Tibial nerve (tissue), 4 donors: ENCODE measurements at regions not wholly inside any gene's neighbourhood (a gene's known extent, or its start where the extent isn't known, plus 50 kb on each side); places are given as distances from the start of the nearest gene placed in this dataset.

Source experiments
- DNase-seq, 2 donors: peaks; one replicate each; pipeline ENCODE4 v3.0.0-alpha.2; 2019; ENCODE audit warnings: low spot score in 2 of 2
- H3K27ac ChIP-seq, 4 donors: fragments of 200-600 bp; sonication (generic) in 3 of 4; one replicate each; pipeline ENCODE4 v1.5.1; 2017 to 2019; ENCODE audit warnings: mild to moderate bottlenecking in 1 of 4
- H3K27me3 ChIP-seq, 2 donors: fragments of 200-600 bp; sonication (generic) in 1 of 2; one replicate each; pipeline versions ENCODE4 v1.5.1 to v1.6.0; 2017 to 2019
- H3K36me3 ChIP-seq, 3 donors: fragments of 200-600 bp; sonication (generic); one replicate each; pipeline ENCODE4 v1.5.1; 2018 to 2019
- H3K4me1 ChIP-seq, 4 donors: fragments of 200-600 bp; sonication (generic) in 3 of 4; one replicate each; pipeline ENCODE4 v1.5.1; 2017 to 2019
- H3K4me3 ChIP-seq, 4 donors: fragments of 200-600 bp; sonication (generic) in 3 of 4; one replicate each; pipeline ENCODE4 v1.5.1; 2017 to 2019; ENCODE audit warnings: mild to moderate bottlenecking in 1 of 4, moderate library complexity in 1 of 4
- H3K9me3 ChIP-seq, 4 donors: fragments of 200-600 bp; sonication (generic) in 3 of 4; one replicate each; pipeline ENCODE4 v1.5.1; 2017 to 2019
- EP300 ChIP-seq, 2 donors: sonication (generic); formaldehyde crosslinking; IDR thresholded peaks; one replicate each; pipeline ENCODE4 v1.6.1; 2017; ENCODE audit warnings: antibody characterized with exemption in 2 of 2, mild to moderate bottlenecking in 1 of 2
- POLR2A ChIP-seq, 2 donors: fragments of 450-650 bp; IDR thresholded peaks; one replicate each; pipeline ENCODE4 v1.6.1; 2017; ENCODE audit warnings: antibody characterized with exemption in 2 of 2, mild to moderate bottlenecking in 2 of 2, moderate library complexity in 2 of 2
- WGBS, 2 donors: methylation state at CpG; one replicate each; pipeline ENCODE4 v1.1.5; 2018; 5-methylcytosine and 5-hydroxymethylcytosine counted together
- TF ChIP-seq, protein P1 (sequence below), 5 experiments: fragments of 200-600 bp in 3 of 5; fragments of 450-650 bp in 2 of 5; sonication (generic) in 3 of 5; IDR thresholded peaks; one replicate each; pipeline ENCODE4 v1.5.1; 2016 to 2019; ENCODE audit warnings: antibody characterized with exemption in 5 of 5, mild to moderate bottlenecking in 3 of 5, moderate library complexity in 2 of 5

DNA sequence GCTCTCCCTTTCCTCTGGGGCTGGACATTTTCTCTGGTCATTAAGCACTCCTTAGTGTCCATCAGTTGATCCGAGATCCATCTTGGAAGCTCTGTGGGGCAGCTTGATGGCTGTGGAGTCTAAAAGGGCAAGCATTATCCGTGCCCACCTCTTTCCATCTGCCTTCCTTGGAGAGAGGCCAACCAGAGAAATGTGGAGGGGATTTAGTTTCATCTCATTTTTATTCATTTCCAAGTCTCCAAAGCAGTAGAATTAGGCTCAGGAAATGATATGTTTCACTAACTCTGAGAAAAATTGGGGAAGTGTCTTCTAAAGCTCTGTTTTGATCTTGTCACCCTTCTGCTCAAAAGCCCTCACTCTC lies 95.9 kb upstream of the KLHL25 start:
- Histone ChIP-seq H3K36me3 (no peaks in the 10 kb centered on the region), H3K4me3 (no peak overlapping the region), H3K27ac (no peak overlapping the region), H3K27me3 (no peaks in the 10 kb centered on the region), H3K4me1 (no peaks in the 10 kb centered on the region), H3K9me3 (no peaks in the 10 kb centered on the region)
- WGBS, 2 donors: 65 to 75% methylated on average over 2 of the region's 2 CpGs
- no peak for DNase-seq
- TF ChIP-seq EP300 (IDR thresholded peaks at IDR 0.05) (no peak), POLR2A (IDR thresholded peaks at IDR 0.05) (no peak)
- TF ChIP-seq, protein P1, sequence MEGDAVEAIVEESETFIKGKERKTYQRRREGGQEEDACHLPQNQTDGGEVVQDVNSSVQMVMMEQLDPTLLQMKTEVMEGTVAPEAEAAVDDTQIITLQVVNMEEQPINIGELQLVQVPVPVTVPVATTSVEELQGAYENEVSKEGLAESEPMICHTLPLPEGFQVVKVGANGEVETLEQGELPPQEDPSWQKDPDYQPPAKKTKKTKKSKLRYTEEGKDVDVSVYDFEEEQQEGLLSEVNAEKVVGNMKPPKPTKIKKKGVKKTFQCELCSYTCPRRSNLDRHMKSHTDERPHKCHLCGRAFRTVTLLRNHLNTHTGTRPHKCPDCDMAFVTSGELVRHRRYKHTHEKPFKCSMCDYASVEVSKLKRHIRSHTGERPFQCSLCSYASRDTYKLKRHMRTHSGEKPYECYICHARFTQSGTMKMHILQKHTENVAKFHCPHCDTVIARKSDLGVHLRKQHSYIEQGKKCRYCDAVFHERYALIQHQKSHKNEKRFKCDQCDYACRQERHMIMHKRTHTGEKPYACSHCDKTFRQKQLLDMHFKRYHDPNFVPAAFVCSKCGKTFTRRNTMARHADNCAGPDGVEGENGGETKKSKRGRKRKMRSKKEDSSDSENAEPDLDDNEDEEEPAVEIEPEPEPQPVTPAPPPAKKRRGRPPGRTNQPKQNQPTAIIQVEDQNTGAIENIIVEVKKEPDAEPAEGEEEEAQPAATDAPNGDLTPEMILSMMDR (IDR thresholded peaks at IDR 0.05): no peak

- Histone ChIP-seq H3K27me3 (no peaks in the 10 kb centered on the region), H3K36me3 (no peaks in the 10 kb centered on the region), H3K27ac (no peak overlapping the region), H3K4me3 (no peak overlapping the region), H3K9me3 (no peaks in the 10 kb centered on the region), H3K4me1 (no peaks in the 10 kb centered on the region)
- DNase-seq: no peak
- TF ChIP-seq EP300 (IDR thresholded peaks at IDR 0.05) (no peak), POLR2A (IDR thresholded peaks at IDR 0.05) (no peak)
- TF ChIP-seq, protein P1 (IDR thresholded peaks at IDR 0.05): no peak
- 85 to 94% methylated on average over 1 of the region's 1 CpG for WGBS, 2 donors
Observed at GRCh38 chr15:85891470-85891869, 96.7 kb upstream of the KLHL25 start.

- no peak for TF ChIP-seq EP300 (IDR thresholded peaks at IDR 0.05)
- TF ChIP-seq, protein P1 (IDR thresholded peaks at IDR 0.05): no peak
- TF ChIP-seq POLR2A (IDR thresholded peaks at IDR 0.05): no peak
- no peak overlapping the region for H3K27ac ChIP-seq
- H3K4me1 ChIP-seq: no peaks in the 10 kb centered on the region
- H3K27me3 ChIP-seq: no peaks in the 10 kb centered on the region
- no peaks in the 10 kb centered on the region for H3K36me3 ChIP-seq
- no peak overlapping the region for H3K4me3 ChIP-seq
- WGBS, 2 donors: 79 to 86% methylated on average over 3 of the region's 3 CpGs
- DNase-seq: no peak
- no peaks in the 10 kb centered on the region for H3K9me3 ChIP-seq
Observed at GRCh38 chr15:85892232-85892631, 97.5 kb upstream of the KLHL25 start.

DNA sequence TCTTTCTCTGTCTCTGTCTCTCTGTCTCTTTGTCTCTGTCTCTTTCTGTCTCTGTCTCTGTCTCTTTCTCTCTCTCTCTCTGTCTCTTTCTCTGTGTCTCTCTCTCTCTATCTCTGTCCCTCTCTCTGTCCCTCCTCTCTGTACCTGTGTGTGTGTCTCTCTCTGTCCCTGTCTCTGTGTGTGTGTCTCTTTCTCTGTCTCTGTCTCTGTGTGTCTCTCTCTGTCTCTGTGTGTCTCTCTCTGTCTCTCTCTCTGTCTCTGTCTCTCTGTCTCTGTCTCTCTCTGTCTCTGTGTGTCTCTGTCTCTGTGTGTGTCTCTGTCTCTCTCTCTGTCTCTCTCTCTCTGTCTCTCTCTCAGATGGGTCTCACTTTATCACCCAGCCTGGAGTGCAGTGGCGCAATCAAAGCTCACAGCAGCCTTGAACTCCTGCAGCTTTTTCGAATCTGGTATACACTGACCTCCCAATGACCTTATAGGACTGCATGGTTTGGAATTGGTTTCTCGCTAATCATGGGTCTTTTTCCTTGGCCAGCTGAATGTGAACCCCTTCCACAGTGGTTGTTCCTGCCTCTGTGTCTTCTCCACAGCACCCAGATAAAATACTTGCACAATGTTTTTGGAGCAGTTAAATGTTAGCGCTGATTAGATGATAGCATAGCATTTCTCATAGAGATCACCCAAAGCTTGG lies 102.6 kb upstream of the KLHL25 start:
- Histone ChIP-seq H3K9me3 (no peaks in the 10 kb centered on the region), H3K4me1 (no peaks in the 10 kb centered on the region), H3K4me3 (no peak overlapping the region), H3K27ac (no peak overlapping the region), H3K36me3 (no peaks in the 10 kb centered on the region), H3K27me3 (peaks cover 0 to 8% of the 10 kb centered on the region in 2 donors)
- TF ChIP-seq, protein P1 (IDR thresholded peaks at IDR 0.05): no peak
- TF ChIP-seq EP300 (IDR thresholded peaks at IDR 0.05): no peak
- no peak for TF ChIP-seq POLR2A (IDR thresholded peaks at IDR 0.05)
- no peak for DNase-seq
- 39 to 51% methylated on average over 4 of the region's 4 CpGs for WGBS, 2 donors

DNA sequence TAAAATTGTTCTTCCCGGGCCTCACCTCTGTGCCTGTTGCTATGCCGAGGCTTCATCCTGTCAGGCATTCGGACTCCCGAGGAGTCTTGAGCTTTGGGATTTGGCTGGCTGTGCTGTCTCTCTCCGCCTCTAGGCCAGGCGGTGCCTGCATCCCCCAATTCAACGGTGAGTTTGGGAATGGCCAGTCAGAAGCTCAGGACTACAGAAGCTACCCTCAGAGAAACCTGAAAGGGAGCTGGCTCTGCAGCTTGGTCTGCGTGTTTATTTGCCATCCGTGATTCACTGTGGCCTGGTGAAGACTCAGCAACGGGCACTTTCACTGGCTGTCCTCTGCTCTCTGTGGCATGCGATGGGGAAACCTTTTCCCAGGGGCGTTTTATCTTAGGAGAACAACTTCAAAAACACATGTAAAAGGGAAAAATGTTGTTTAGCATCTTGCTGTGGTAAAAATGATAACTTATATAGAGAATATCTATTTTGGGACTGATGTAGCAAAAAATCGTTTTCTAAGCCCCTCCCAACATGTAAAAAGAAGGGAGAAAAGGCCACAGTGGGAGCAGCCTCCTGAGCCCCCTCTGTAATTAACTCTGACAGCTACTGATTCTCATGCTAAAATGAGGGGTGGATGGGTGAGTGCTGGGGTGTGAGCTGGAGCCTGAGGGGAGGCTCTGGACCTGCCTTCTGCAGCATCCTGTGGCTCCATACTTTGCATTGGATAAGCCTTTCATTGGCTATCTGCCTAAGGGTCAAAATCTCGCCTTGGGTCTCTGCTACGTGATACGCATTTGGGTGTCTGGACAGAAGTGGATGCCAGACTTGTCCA lies 103.4 kb upstream of the KLHL25 start:
- TF ChIP-seq, protein P1 (IDR thresholded peaks at IDR 0.05): no peak
- TF ChIP-seq POLR2A (IDR thresholded peaks at IDR 0.05) (no peak), EP300 (IDR thresholded peaks at IDR 0.05) (no peak)
- no peaks in the 10 kb centered on the region for H3K4me1 ChIP-seq
- WGBS, 2 donors: 28 to 33% methylated on average over 15 to 16 of the region's 16 CpGs

More for the DNA sequence above, 103.4 kb upstream of the KLHL25 start:
- H3K36me3 ChIP-seq: no peaks in the 10 kb centered on the region
- no peak overlapping the region for H3K27ac ChIP-seq
- H3K27me3 ChIP-seq: peaks cover 0 to 8% of the 10 kb centered on the region in 2 donors
- no peak for DNase-seq
- no peaks in the 10 kb centered on the region for H3K9me3 ChIP-seq
- H3K4me3 ChIP-seq: no peak overlapping the region
